ENCODE measurements at regions not wholly inside any gene's neighbourhood (a gene's known extent, or its start where the extent isn't known, plus 50 kb on each side); places are given as distances from the start of the nearest gene placed in this dataset.

GRCh38 chr22:27682437-27682836 lies 119.1 kb downstream of the MN1 start:
- no peak for DNase-seq

- DNase-seq: no peak
Observed at GRCh38 chr22:27684901-27685300, 116.7 kb downstream of the MN1 start.

GRCh38 chr22:27685515-27685914 lies 116.0 kb downstream of the MN1 start:
- no peak for DNase-seq

GRCh38 chr22:27685970-27686369 lies 115.6 kb downstream of the MN1 start:
- DNase-seq: no peak

GRCh38 chr22:27686534-27686933 lies 115.0 kb downstream of the MN1 start:
- no peak for DNase-seq

- DNase-seq: no peak
Observed at GRCh38 chr22:27687984-27688545, 113.5 kb downstream of the MN1 start.

- no peak for DNase-seq
Observed at GRCh38 chr22:27689664-27690063, 111.9 kb downstream of the MN1 start.

- no peak for DNase-seq
Observed at GRCh38 chr22:27690599-27690998, 111.0 kb downstream of the MN1 start.

GRCh38 chr22:27692243-27692642 lies 109.3 kb downstream of the MN1 start:
- DNase-seq: no peak

GRCh38 chr22:27695925-27696324 lies 105.6 kb downstream of the MN1 start:
- no peak for DNase-seq

- no peak for DNase-seq
Observed at GRCh38 chr22:27697888-27698287, 103.7 kb downstream of the MN1 start.

Measured in NCI-H748 treated with DMSO at 0.1 percent for 48 hours (cell line).